PC-3 (cell line): ENCODE measurements at regions not wholly inside any gene's neighbourhood (a gene's known extent, or its start where the extent isn't known, plus 50 kb on each side); places are given as distances from the start of the nearest gene placed in this dataset.

Experiments
- CTCF ChIP-seq: fragments of 300-600 bp; sonication (generic); conservative IDR thresholded peaks from 2 replicates; pipeline ENCODE4 v1.5.1; 2017; ENCODE audit warnings: antibody characterized with exemption, low read depth, mild to moderate bottlenecking, low read length
- EZH2 ChIP-seq: fragments of 300-600 bp; sonication (generic); IDR thresholded peaks from one replicate; pipeline ENCODE4 v1.6.1; 2017; ENCODE audit warnings: antibody characterized with exemption, mild to moderate bottlenecking, low read length; ENCODE audit not compliant: unreplicated experiment
- EZH2phosphoT487 ChIP-seq: fragments of 300-600 bp; sonication (generic); IDR thresholded peaks from 2 replicates; pipeline ENCODE4 v1.6.1; 2018; ENCODE audit warnings: mild to moderate bottlenecking, antibody characterized with exemption, low read length, borderline replicate concordance

GRCh38 chr9:115404311-115404710 is 286.4 kb upstream of the TNC start:
- TF ChIP-seq CTCF, result no peak
- no peak for TF ChIP-seq EZH2
- no peak for TF ChIP-seq EZH2phosphoT487
